Immature natural killer cell (primary cell): ENCODE measurements at regions not wholly inside any gene's neighbourhood (a gene's known extent, or its start where the extent isn't known, plus 50 kb on each side); places are given as distances from the start of the nearest gene placed in this dataset.

Experiments used
- DNase-seq, 3 donors: peaks; one replicate each; pipeline ENCODE4 v3.0.0; 2022; ENCODE audit warnings: mixed read lengths in 1 of 3
- H3K27ac Mint-ChIP-seq, 6 donors: one replicate each; pipeline ENCODE4 v1.8.0; 2020; ENCODE audit warnings: mixed read lengths in 6 of 6, mild to moderate bottlenecking in 5 of 6, inconsistent platforms in 4 of 6, moderate library complexity in 3 of 6
- H3K27me3 Mint-ChIP-seq, 3 donors: one replicate each; pipeline ENCODE4 v1.8.0; 2020 to 2021; ENCODE audit warnings: low read depth in 3 of 3, mild to moderate bottlenecking in 3 of 3, mixed read lengths in 3 of 3, moderate library complexity in 3 of 3, inconsistent platforms in 1 of 3
- H3K36me3 Mint-ChIP-seq, 3 donors: one replicate each; pipeline ENCODE4 v1.8.0; 2020; ENCODE audit warnings: mixed read lengths in 3 of 3, inconsistent platforms in 2 of 3, mild to moderate bottlenecking in 2 of 3
- H3K4me1 Mint-ChIP-seq, 2 donors: one replicate each; pipeline ENCODE4 v1.8.0; 2020; ENCODE audit warnings: inconsistent platforms in 2 of 2, mild to moderate bottlenecking in 2 of 2, mixed read lengths in 2 of 2, moderate library complexity in 1 of 2
- H3K4me3 Mint-ChIP-seq, 5 donors: one replicate each; pipeline ENCODE4 v1.8.0; 2020; ENCODE audit warnings: mild to moderate bottlenecking in 5 of 5, mixed read lengths in 5 of 5, inconsistent platforms in 3 of 5, moderate library complexity in 3 of 5
- H3K9me3 Mint-ChIP-seq, 6 donors: one replicate each; pipeline ENCODE4 v1.8.0; 2020; ENCODE audit warnings: mild to moderate bottlenecking in 6 of 6, mixed read lengths in 6 of 6, inconsistent platforms in 4 of 6, moderate library complexity in 3 of 6

- DNase-seq, result no peak
- H3K4me1 Mint-ChIP-seq, result no peaks in the 10 kb centered on the region
- H3K9me3 Mint-ChIP-seq, result peaks cover 0 to under 1% (median 0%) of the 10 kb centered on the region in 6 donors
- H3K27ac Mint-ChIP-seq, result no peak overlapping the region
- H3K27me3 Mint-ChIP-seq, result peaks cover 1 to 11% (median 7%) of the 10 kb centered on the region in 3 donors
- H3K36me3 Mint-ChIP-seq, result no peaks in the 10 kb centered on the region
- H3K4me3 Mint-ChIP-seq, result no peak overlapping the region
Observed at GRCh38 chr11:116457336-116458007, 315.3 kb downstream of the BUD13 start.

DNA sequence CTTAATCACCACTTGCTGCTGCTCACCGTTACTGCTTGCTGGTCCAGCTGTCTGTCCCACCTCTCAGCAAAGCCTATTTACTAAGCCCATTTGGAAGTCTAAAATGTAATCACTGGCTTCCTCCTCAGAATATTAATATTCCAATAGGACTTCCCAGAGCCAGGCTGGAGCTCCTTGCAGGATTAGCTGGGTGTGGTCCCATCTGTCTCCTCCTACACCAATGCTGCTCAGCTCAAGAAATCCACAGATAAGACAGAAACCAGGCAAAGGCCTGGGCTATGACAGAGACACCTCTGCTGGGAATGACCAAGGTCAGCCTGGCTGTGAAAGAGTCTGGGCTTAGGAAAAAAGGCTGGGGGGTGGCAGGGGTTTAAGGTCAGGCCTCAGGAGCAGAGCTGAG, 317.8 kb downstream of the BUD13 start:
- no peak for DNase-seq
- no peak overlapping the region for H3K27ac Mint-ChIP-seq
- peaks cover 4 to 8% (median 5%) of the 10 kb centered on the region in 3 donors for H3K27me3 Mint-ChIP-seq
- peaks cover 0 to 1% (median 0%) of the 10 kb centered on the region in 6 donors for H3K9me3 Mint-ChIP-seq
- no peaks in the 10 kb centered on the region for H3K4me1 Mint-ChIP-seq
- H3K4me3 Mint-ChIP-seq, result no peak overlapping the region
- H3K36me3 Mint-ChIP-seq, result no peaks in the 10 kb centered on the region

- Mint-ChIP-seq H3K36me3 (no peaks in the 10 kb centered on the region), H3K9me3 (peaks cover 0 to 1% (median 0%) of the 10 kb centered on the region in 6 donors), H3K4me3 (no peak overlapping the region), H3K27me3 (peaks cover 2 to 8% (median 5%) of the 10 kb centered on the region in 3 donors), H3K27ac (no peak overlapping the region), H3K4me1 (no peaks in the 10 kb centered on the region)
- no peak for DNase-seq
Observed at GRCh38 chr11:116454020-116454645, 318.7 kb downstream of the BUD13 start.

GRCh38 chr11:116452461-116452860, 320.3 kb downstream of the BUD13 start:
- Mint-ChIP-seq H3K36me3 (no peaks in the 10 kb centered on the region), H3K4me3 (no peak overlapping the region), H3K27ac (no peak overlapping the region), H3K27me3 (peaks cover 2 to 8% (median 2%) of the 10 kb centered on the region in 3 donors), H3K9me3 (peaks cover 0 to 1% (median 0%) of the 10 kb centered on the region in 6 donors), H3K4me1 (no peaks in the 10 kb centered on the region)
- DNase-seq, result no peak

- Mint-ChIP-seq H3K27me3 (peaks cover 2 to 13% (median 4%) of the 10 kb centered on the region in 3 donors), H3K27ac (no peak overlapping the region), H3K9me3 (peaks cover 0 to 3% (median 0%) of the 10 kb centered on the region in 6 donors), H3K36me3 (no peaks in the 10 kb centered on the region), H3K4me3 (no peak overlapping the region), H3K4me1 (no peaks in the 10 kb centered on the region)
- DNase-seq, result no peak
Observed at GRCh38 chr11:116449522-116449921, 323.3 kb downstream of the BUD13 start.

DNA sequence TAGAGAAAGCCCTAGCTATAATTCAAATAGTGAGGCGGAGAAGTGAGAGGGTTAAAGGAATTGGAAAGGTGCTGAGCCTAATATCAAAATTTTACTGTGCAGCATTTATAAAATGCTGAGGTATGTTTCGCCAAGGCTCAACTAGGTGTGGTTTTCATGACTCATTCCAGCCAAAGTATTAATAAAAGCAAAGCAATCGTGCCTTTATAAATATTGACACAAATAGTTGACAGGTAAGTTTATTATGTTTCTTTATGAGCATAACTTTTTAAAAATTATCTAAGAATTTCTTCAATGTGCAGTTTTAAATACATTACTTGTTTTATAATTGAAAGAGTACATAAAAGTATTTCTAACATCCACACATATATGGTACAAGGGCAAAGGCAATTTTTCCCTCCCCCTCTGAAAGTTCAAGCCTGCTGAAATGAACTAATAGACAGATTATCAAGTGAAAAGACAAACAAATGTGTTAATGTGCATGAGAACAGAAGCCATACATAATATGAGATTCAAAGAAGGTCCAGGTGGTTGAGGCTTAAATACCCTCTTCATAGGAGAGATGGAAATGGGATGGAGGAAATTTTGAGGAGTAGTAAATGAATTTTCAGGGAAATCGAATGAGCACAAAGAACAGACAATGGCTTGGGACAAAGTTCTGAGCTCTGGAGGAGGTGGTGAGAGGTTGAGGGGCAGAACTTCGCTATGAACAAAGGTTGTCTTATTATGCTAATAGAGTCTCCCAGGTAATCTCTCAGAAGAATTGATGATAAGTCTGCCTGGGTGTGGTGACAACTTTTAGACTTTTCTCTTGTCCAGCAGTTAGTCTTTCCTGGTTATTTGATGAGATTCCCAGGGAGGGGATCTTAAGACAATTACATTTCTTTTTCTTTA, 326.5 kb downstream of the BUD13 start:
- Mint-ChIP-seq H3K27ac (no peak overlapping the region), H3K36me3 (no peaks in the 10 kb centered on the region), H3K4me1 (no peaks in the 10 kb centered on the region), H3K4me3 (no peak overlapping the region), H3K9me3 (peaks cover 0 to 3% (median 0%) of the 10 kb centered on the region in 6 donors), H3K27me3 (peaks cover 0 to 8% (median 4%) of the 10 kb centered on the region in 3 donors)
- DNase-seq, result no peak

GRCh38 chr11:116445108-116446047, 327.4 kb downstream of the BUD13 start:
- Mint-ChIP-seq H3K4me1 (no peaks in the 10 kb centered on the region), H3K4me3 (no peak overlapping the region), H3K9me3 (peaks cover 0 to 3% (median 0%) of the 10 kb centered on the region in 6 donors), H3K27ac (no peak overlapping the region), H3K36me3 (no peaks in the 10 kb centered on the region), H3K27me3 (peaks cover 0 to 7% (median 4%) of the 10 kb centered on the region in 3 donors)
- no peak for DNase-seq

DNA sequence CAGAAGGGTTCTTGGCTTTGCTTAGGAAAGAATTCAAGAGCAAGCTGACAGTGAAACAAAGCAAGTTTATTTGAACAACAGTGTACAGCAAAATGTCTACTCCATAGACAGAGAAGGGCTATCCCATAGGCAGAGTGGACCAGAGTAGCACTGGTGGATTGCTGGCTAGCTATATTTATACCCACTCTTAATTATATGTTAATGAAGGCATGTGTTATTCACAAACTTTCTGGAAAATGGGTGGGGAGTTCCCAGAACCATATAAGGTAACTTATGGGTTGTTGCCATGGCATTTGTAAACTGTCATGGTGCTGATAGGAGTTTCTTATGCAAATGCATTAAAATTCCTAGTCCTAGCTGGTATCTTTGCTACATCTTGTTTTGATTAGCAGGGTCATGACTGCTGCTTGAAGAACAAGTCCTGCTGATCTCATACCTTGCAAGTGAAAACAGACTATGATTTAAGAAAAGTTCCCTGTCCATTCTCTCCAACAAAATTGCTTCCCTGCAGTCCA, 330.5 kb downstream of the BUD13 start:
- DNase-seq, result no peak
- Mint-ChIP-seq H3K27me3 (peaks cover 0 to 11% (median 4%) of the 10 kb centered on the region in 3 donors), H3K9me3 (peaks cover 0 to 4% (median 1%) of the 10 kb centered on the region in 6 donors), H3K4me1 (no peaks in the 10 kb centered on the region), H3K36me3 (no peaks in the 10 kb centered on the region), H3K27ac (no peak overlapping the region), H3K4me3 (no peak overlapping the region)

DNA sequence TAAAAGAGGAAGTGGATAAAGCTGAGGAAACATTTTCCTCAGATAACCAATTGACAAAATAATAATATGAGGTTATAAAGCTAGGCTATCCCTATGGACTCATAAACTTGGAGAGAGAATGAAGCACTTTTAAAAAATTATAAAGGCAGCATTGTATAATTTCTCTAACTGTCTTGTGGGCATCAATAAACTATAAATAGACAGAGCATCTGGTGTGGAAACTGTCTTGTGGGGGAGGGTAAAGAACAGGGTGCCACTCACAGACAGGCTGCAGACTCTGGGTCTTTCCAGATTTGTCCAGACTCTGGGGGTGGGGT, 333.5 kb downstream of the BUD13 start:
- Mint-ChIP-seq H3K27me3 (peaks cover 0 to 8% (median under 1%) of the 10 kb centered on the region in 3 donors), H3K9me3 (peaks cover 0 to 4% (median 0%) of the 10 kb centered on the region in 6 donors), H3K4me1 (no peaks in the 10 kb centered on the region), H3K36me3 (no peaks in the 10 kb centered on the region), H3K27ac (no peak overlapping the region), H3K4me3 (no peak overlapping the region)
- DNase-seq, result no peak

DNA sequence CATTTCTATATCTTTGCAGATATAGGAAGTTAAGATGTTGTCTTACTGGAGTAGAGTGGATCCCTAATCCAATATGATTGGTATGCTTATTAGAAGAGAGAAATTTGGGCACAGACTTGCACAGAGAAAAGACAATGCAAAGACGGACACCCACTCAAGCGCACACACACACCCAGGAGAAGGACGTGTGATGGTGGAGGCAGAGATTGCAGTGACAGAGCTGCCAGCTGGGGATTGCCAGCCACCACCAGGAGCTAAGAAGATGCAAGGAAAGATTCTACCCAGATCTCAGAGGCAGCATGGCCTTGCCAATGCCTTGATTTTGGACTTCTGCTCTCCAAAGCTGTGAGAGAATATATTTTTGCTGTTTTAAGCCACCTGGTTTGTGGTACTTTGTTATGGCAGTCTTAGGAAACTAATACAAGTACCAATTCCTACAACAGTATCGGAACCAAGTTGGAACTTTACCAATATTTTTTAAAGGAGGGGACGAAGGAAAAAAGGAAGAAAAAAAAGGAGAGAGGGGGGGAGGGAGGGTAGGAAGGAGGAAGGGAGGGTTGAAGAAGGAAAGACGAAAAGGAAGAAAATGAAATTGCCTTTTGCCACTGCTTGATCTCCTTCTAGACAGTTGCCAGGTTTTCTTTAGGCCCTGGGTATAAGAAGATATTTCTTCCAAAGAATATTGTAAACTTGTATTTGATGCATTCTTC, 334.0 kb downstream of the BUD13 start:
- H3K4me3 Mint-ChIP-seq, result no peak overlapping the region
- H3K27me3 Mint-ChIP-seq, result peaks cover 0 to 8% (median 0%) of the 10 kb centered on the region in 3 donors
- H3K9me3 Mint-ChIP-seq, result peaks cover 0 to 4% (median 0%) of the 10 kb centered on the region in 6 donors
- no peaks in the 10 kb centered on the region for H3K36me3 Mint-ChIP-seq
- no peak overlapping the region for H3K27ac Mint-ChIP-seq
- DNase-seq, result no peak
- H3K4me1 Mint-ChIP-seq, result no peaks in the 10 kb centered on the region

- H3K27me3 Mint-ChIP-seq, result peaks cover 0 to 5% (median 0%) of the 10 kb centered on the region in 3 donors
- DNase-seq, result no peak
- H3K9me3 Mint-ChIP-seq, result peaks cover 0 to 4% (median 0%) of the 10 kb centered on the region in 6 donors
- no peaks in the 10 kb centered on the region for H3K36me3 Mint-ChIP-seq
- no peaks in the 10 kb centered on the region for H3K4me1 Mint-ChIP-seq
- H3K27ac Mint-ChIP-seq, result no peak overlapping the region
- H3K4me3 Mint-ChIP-seq, result no peak overlapping the region
Observed at GRCh38 chr11:116434986-116435385, 337.8 kb downstream of the BUD13 start.

DNA sequence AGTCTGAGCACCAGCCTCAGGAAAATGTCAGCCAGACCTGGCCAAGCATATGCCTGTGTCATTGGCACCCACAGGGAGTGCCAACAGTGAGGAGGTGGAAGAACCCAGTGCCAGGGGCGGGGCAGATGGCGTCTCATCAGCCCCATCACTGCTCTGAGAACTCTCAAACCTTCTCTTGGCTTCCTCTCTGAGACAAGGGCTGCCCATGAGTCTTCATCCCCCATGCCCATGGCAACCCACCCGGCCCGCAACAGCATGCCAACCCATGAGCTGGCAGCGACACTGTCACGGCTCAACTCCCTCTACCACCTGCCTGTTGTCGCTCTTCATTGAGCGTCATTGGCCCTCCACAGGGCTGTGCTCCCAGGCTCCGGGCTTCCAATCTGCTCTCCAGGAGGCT, 340.5 kb downstream of the BUD13 start:
- no peaks in the 10 kb centered on the region for H3K36me3 Mint-ChIP-seq
- no peaks in the 10 kb centered on the region for H3K4me1 Mint-ChIP-seq
- no peaks in the 10 kb centered on the region for H3K9me3 Mint-ChIP-seq
- no peak overlapping the region for H3K4me3 Mint-ChIP-seq
- H3K27me3 Mint-ChIP-seq, result peaks cover 0 to 3% (median 3%) of the 10 kb centered on the region in 3 donors
- no peak overlapping the region for H3K27ac Mint-ChIP-seq
- DNase-seq, result no peak
